GM10266 (cell line): ENCODE measurements at regions not wholly inside any gene's neighbourhood (a gene's known extent, or its start where the extent isn't known, plus 50 kb on each side); places are given as distances from the start of the nearest gene placed in this dataset.

Experiments used
- DNase-seq: peaks from one replicate; pipeline ENCODE4 v3.0.0; 2012; ENCODE audit errors: extremely low spot score
- TF ChIP-seq, protein P1 (sequence below): IDR thresholded peaks from 2 replicates; pipeline ENCODE4 v1.5.1; 2012; ENCODE audit warnings: mild to moderate bottlenecking, low read depth; ENCODE audit not compliant: control insufficient read depth, insufficient read depth; ENCODE audit errors: missing control alignments

DNA sequence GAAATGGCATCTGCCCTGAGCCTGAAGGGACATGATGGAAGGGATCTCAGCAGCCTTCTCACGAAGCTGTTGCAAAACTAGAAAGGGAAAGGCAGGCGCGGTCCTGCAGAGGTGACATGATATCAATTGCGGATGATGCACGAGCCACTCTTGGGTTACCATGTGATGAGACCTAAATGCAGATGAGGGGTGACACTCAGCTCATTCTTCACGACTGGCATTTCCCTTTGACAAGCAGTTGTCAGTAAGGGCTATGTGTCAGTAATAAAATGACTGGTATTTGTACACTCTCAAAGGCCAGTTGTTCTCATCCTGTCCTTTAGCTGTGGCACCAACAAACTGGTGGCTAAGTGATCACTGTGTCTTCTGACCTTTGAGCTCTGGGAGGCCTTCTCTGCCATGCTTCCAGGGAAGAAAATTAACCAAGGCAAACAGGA is 273.6 kb downstream of the ETAA1 start:
- no peak for DNase-seq
- TF ChIP-seq, protein P1, sequence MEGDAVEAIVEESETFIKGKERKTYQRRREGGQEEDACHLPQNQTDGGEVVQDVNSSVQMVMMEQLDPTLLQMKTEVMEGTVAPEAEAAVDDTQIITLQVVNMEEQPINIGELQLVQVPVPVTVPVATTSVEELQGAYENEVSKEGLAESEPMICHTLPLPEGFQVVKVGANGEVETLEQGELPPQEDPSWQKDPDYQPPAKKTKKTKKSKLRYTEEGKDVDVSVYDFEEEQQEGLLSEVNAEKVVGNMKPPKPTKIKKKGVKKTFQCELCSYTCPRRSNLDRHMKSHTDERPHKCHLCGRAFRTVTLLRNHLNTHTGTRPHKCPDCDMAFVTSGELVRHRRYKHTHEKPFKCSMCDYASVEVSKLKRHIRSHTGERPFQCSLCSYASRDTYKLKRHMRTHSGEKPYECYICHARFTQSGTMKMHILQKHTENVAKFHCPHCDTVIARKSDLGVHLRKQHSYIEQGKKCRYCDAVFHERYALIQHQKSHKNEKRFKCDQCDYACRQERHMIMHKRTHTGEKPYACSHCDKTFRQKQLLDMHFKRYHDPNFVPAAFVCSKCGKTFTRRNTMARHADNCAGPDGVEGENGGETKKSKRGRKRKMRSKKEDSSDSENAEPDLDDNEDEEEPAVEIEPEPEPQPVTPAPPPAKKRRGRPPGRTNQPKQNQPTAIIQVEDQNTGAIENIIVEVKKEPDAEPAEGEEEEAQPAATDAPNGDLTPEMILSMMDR = no peak

DNA sequence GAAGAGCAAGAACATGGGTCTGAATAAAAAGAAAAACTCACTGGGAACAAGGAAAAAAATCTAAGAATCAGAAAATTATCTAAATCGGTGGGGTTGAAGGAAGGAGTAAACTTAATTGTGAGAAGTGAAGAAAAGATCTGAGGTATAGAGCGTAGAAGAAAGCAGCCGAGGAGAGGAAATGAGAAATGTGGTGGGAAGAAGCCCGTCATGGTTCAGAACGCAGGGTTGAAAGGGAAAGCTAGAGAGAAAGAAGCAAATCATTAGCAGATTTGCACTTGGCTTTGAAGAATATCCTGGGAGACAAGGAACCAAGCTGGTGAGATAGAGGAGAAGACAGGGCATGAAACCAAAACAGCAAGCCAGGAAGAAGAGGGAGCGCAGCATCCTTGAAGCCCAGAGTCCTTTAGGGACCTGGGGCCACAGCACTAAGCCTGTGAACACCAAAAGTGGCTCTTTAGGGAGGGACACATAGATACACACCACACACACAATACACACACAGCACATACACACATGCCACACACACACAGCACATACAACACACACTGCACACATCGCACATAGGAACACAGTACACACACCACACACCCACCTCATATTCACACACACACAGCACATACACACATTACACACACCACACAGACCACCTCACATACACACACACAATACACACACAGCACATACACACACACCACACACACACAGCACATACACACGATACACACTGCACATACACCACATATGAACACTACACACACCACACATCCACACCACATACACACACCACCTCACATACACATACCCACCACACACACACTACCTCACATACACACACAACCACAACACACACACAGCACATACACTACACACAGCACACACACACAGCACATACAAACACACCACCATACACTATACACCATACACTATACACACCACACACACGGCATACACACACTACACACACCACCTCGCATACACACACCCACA is 274.6 kb downstream of the ETAA1 start:
- no peak for DNase-seq
- TF ChIP-seq, protein P1 = no peak

DNA sequence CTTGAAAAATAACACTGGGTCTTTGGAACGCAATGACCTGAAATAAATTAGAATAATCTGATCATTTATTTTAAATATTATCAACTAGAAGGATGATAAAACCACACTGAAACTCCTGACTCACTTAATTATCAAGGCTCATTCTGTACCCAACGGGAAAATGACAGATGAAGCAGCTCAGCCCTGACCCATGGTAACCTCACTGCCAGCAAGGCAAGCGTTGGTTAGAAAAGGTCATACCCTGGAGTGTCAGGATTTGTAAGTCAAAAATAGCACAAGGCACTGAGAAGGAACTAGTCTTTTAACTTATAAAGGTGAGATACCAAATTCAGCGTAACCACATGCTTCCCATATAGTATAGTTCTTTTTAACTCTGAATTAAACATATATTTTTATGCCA is 277.5 kb downstream of the ETAA1 start:
- TF ChIP-seq, protein P1 = no peak

DNA sequence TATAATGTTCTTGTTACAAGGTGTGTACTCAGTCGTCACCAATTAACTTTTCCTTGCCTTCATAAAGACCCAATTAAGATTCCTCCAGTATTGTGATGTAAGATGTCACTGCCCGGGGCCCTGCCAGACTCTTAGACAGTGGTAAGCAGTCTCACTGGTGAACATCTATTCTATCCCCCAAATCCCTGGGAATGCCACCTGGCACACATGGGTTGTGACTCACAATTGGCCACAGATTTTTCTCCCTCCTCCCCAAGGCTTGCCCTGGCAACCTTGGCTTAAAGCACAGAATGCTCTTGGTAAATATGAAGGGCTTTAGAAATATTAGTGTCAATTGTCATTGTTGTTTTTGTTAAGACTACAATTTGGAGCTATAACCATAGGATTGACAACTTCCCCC is 287.9 kb downstream of the ETAA1 start:
- TF ChIP-seq, protein P1 = no peak

More for the DNA sequence above, 277.5 kb downstream of the ETAA1 start:
- no peak for DNase-seq

DNA sequence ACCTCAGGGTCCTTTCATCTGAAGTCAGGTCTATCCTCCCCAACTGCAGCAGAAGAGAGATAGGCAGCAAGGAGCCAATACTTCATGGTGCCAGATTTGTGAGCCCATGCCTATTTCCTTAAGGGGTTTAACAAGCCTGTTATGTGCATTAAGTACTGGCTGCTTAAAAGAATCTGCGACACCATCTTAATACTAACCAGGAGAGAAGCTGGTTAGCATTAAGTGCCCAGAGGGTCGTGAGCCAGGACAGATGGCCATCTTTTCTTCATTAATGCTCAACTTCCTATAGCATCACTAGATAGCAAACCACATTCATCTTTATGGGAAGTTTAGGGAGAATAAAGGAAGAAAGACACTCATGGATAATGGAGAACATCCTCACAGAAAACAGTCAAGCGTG is 289.1 kb downstream of the ETAA1 start:
- TF ChIP-seq, protein P1 = no peak
- no peak for DNase-seq

More for the DNA sequence above, 287.9 kb downstream of the ETAA1 start:
- no peak for DNase-seq

DNA sequence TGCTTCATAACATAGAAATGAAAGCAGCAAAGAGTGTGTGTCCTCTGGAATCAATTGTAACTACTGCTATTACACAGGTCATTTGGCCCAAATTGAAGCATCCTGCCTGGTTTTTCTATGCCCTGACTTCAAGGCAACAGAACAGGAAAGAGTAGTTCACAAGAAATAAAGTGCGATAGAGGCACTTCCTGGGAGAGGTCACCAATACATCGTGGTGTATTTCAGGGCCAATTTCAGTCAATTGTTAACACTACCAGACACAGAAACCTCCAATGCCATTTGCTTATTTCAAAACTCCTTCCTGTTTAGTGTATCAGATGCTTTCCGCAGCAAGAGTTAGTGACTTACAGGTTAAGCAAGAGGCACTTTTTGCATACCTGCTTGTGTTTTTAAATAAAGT is 292.1 kb downstream of the ETAA1 start:
- no peak for DNase-seq
- TF ChIP-seq, protein P1 = no peak

DNA sequence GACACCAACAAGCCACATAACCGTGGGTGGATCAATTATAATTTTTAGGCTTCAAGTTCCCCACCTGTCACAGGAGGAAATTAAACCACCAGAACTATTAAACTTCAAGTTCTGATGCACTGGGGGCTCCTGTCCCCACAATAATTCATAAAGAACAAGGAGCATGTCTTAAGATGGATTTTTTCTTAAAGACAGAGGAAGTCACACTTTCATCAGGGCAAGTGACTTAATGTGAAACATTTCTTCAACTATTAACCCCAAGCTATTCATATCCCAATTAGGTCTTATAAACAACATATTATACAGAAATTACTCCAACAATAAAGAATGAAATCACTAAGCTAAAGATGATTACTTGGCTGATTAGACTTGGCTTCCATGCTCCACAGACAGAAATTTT is 292.5 kb downstream of the ETAA1 start:
- TF ChIP-seq, protein P1 = no peak
- no peak for DNase-seq
